Tibial nerve (tissue), 3 donors: ENCODE measurements at regions not wholly inside any gene's neighbourhood (a gene's known extent, or its start where the extent isn't known, plus 50 kb on each side); places are given as distances from the start of the nearest gene placed in this dataset.

Source experiments
- CTCF ChIP-seq, 5 experiments: fragments of 200-600 bp in 3 of 5; fragments of 450-650 bp in 2 of 5; sonication (generic) in 3 of 5; IDR thresholded peaks; one replicate each; pipeline ENCODE4 v1.5.1; 2016 to 2019; ENCODE audit warnings: antibody characterized with exemption in 5 of 5, mild to moderate bottlenecking in 3 of 5, moderate library complexity in 2 of 5
- POLR2A ChIP-seq, 2 donors: fragments of 450-650 bp; IDR thresholded peaks; one replicate each; pipeline ENCODE4 v1.6.1; 2017; ENCODE audit warnings: antibody characterized with exemption in 2 of 2, mild to moderate bottlenecking in 2 of 2, moderate library complexity in 2 of 2

DNA sequence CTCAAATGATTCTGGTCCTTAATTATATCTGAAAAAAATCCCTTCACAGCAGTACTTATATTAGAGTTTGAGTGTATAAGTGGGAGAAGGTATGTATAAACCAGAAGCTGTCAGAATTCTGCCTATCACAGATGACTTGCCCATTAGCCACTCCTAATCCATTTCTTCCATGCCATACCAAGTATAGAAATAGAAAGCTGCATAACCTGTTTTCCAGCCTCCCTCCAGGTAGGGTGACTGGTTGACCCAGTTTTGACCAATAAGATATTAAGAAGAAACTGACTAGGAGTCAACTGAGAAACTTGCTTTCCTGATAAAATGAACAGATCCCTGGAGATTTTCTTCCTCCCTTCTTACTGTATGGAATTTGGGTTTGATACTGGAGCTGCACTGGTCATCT lies 112.2 kb upstream of the GRIK2 start:
- TF ChIP-seq CTCF (IDR thresholded peaks at IDR 0.05) (no peak), POLR2A (IDR thresholded peaks at IDR 0.05) (no peak)
